Stomach (tissue), 4 donors: ENCODE measurements at regions not wholly inside any gene's neighbourhood (a gene's known extent, or its start where the extent isn't known, plus 50 kb on each side); places are given as distances from the start of the nearest gene placed in this dataset.

Source experiments
- POLR2AphosphoS5 ChIP-seq, 3 donors: sonication (generic); formaldehyde crosslinking; IDR thresholded peaks; one replicate each; pipeline ENCODE4 v1.6.1; 2016; ENCODE audit warnings: antibody characterized with exemption in 3 of 3
- TF ChIP-seq, protein P1 (sequence below), 7 experiments: fragments of 450-650 bp in 4 of 7; fragments of 200-600 bp in 3 of 7; sonication (generic) in 3 of 7; IDR thresholded peaks; one replicate each; pipeline ENCODE4 v1.5.1; 2016 to 2019; ENCODE audit warnings: antibody characterized with exemption in 7 of 7, control low read depth in 2 of 7, mild to moderate bottlenecking in 1 of 7

DNA sequence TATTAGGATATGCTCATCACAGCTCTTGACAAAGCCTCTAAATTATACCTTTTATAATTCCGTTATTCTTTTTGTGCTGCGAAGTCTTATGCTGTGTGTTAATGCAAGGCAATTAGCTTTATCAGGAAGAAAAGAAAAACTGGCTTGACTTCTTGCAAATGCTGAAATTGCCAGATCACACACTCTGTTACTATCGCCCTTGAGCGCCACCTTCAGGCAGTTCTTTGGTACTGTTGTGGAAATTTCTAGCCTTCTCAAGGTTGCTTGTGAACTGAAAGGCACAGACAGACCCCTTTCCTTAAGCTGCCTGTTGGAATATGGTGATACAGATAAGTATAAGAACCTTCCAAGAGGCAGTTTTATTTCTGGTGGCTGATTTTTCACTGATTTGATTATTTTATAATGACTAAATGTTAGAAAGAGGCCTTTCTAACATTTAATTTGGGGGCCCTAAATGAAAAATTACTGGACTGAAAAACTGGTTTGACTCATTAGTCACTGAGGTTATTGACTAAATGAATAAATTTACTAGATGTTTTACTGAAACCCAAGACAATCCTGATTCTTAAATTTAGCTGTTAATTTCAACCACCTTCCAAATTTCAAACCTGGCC lies 126.2 kb upstream of the RASGRP1 start:
- no peak for TF ChIP-seq POLR2AphosphoS5 (IDR thresholded peaks at IDR 0.05)
- TF ChIP-seq, protein P1, sequence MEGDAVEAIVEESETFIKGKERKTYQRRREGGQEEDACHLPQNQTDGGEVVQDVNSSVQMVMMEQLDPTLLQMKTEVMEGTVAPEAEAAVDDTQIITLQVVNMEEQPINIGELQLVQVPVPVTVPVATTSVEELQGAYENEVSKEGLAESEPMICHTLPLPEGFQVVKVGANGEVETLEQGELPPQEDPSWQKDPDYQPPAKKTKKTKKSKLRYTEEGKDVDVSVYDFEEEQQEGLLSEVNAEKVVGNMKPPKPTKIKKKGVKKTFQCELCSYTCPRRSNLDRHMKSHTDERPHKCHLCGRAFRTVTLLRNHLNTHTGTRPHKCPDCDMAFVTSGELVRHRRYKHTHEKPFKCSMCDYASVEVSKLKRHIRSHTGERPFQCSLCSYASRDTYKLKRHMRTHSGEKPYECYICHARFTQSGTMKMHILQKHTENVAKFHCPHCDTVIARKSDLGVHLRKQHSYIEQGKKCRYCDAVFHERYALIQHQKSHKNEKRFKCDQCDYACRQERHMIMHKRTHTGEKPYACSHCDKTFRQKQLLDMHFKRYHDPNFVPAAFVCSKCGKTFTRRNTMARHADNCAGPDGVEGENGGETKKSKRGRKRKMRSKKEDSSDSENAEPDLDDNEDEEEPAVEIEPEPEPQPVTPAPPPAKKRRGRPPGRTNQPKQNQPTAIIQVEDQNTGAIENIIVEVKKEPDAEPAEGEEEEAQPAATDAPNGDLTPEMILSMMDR (IDR thresholded peaks at IDR 0.05) = peak in 5 of 7 experiments; percentile 26 to 71 (median 69)
